Fibroblast of villous mesenchyme (primary cell): ENCODE measurements at regions not wholly inside any gene's neighbourhood (a gene's known extent, or its start where the extent isn't known, plus 50 kb on each side); places are given as distances from the start of the nearest gene placed in this dataset.
"Not testable (repeated sequence)": the region's sequence is repeated elsewhere in the genome, so short reads cannot be mapped to it uniquely, and the experiment has no call there.

ENCODE experiments used
- DNase-seq: peaks from one replicate; pipeline ENCODE4 v3.0.0-alpha.2; 2010; ENCODE audit warnings: low read depth
- H3K4me3 ChIP-seq: 2 replicates; pipeline ENCODE4 v1.5.1; 2011; ENCODE audit warnings: low read depth, mild to moderate bottlenecking, low read length
- CTCF ChIP-seq: IDR thresholded peaks from 2 replicates; pipeline ENCODE4 v1.5.1; 2012; ENCODE audit warnings: low read depth, mild to moderate bottlenecking, low read length; ENCODE audit not compliant: insufficient read depth

GRCh38 chr7:131039355-131039762 is 288.3 kb upstream of the MKLN1 start:
- no peak overlapping the region for H3K4me3 ChIP-seq
- TF ChIP-seq CTCF, result no peak
- no peak for DNase-seq

- no peak for TF ChIP-seq CTCF
Measured at GRCh38 chr7:131039836-131040235, 287.8 kb upstream of the MKLN1 start.

GRCh38 chr7:131040467-131040932 is 287.2 kb upstream of the MKLN1 start:
- DNase-seq, result peak; percentile 79
- peak; percentile 95 for TF ChIP-seq CTCF

More at GRCh38 chr7:131039836-131040235, 287.8 kb upstream of the MKLN1 start:
- DNase-seq, result no peak
- H3K4me3 ChIP-seq, result no peak overlapping the region

GRCh38 chr7:131041012-131041695 is 286.5 kb upstream of the MKLN1 start:
- H3K4me3 ChIP-seq, result not testable (repeated sequence)

More at GRCh38 chr7:131040467-131040932, 287.2 kb upstream of the MKLN1 start:
- no peak overlapping the region for H3K4me3 ChIP-seq

GRCh38 chr7:131042269-131043160 is 285.2 kb upstream of the MKLN1 start:
- no peak overlapping the region for H3K4me3 ChIP-seq
- peak; percentile 28 for DNase-seq
- TF ChIP-seq CTCF, result no peak

More at GRCh38 chr7:131041012-131041695, 286.5 kb upstream of the MKLN1 start:
- not testable (repeated sequence) for DNase-seq

GRCh38 chr7:131045526-131045925 is 282.1 kb upstream of the MKLN1 start:
- TF ChIP-seq CTCF, result no peak
- H3K4me3 ChIP-seq, result no peak overlapping the region
- DNase-seq, result no peak

- TF ChIP-seq CTCF, result no peak
- no peak for DNase-seq
- no peak overlapping the region for H3K4me3 ChIP-seq
Measured at GRCh38 chr7:131046246-131046645, 281.4 kb upstream of the MKLN1 start.
